ENCODE measurements at regions not wholly inside any gene's neighbourhood (a gene's known extent, or its start where the extent isn't known, plus 50 kb on each side); places are given as distances from the start of the nearest gene placed in this dataset.
"Not testable (repeated sequence)": the region's sequence is repeated elsewhere in the genome, so short reads cannot be mapped to it uniquely, and the experiment has no call there.

GRCh38 chrX:1029494-1029893 lies 183.0 kb downstream of the CRLF2 start:
- no peak for DNase-seq (ENCODE audit: low read depth)
- TF ChIP-seq CTCF (IDR thresholded peaks at IDR 0.05; ENCODE audit: low read depth, low read length, missing control alignments): no peak
- H3K4me3 ChIP-seq (ENCODE audit: low read depth, low read length): no peak overlapping the region
- in situ Hi-C loops (cut with HindIII; ENCODE audit: low sequenced_read_pairs): no loop called here

- in situ Hi-C loops (cut with HindIII; ENCODE audit: low sequenced_read_pairs): no loop called here
- H3K4me3 ChIP-seq (ENCODE audit: low read depth, low read length): no peak overlapping the region
- no peak for TF ChIP-seq CTCF (IDR thresholded peaks at IDR 0.05; ENCODE audit: low read depth, low read length, missing control alignments)
- no peak for DNase-seq (ENCODE audit: low read depth)
Observed at GRCh38 chrX:1027680-1028079, 184.8 kb downstream of the CRLF2 start.

- no peak for TF ChIP-seq CTCF (IDR thresholded peaks at IDR 0.05; ENCODE audit: low read depth, low read length, missing control alignments)
- in situ Hi-C loops (cut with HindIII; ENCODE audit: low sequenced_read_pairs): no loop called here
- DNase-seq (ENCODE audit: low read depth): no peak
Observed at GRCh38 chrX:1027133-1027532, 185.3 kb downstream of the CRLF2 start.

GRCh38 chrX:1026263-1027015 lies 186.0 kb downstream of the CRLF2 start:
- DNase-seq (ENCODE audit: low read depth): no peak
- in situ Hi-C loops (cut with HindIII; ENCODE audit: low sequenced_read_pairs): no loop called here
- no peak for TF ChIP-seq CTCF (IDR thresholded peaks at IDR 0.05; ENCODE audit: low read depth, low read length, missing control alignments)
- no peak overlapping the region for H3K4me3 ChIP-seq (ENCODE audit: low read depth, low read length)

More at GRCh38 chrX:1027133-1027532, 185.3 kb downstream of the CRLF2 start:
- H3K4me3 ChIP-seq (ENCODE audit: low read depth, low read length): no peak overlapping the region

GRCh38 chrX:1025413-1025812 lies 187.0 kb downstream of the CRLF2 start:
- in situ Hi-C loops (cut with HindIII; ENCODE audit: low sequenced_read_pairs): no loop called here
- no peak overlapping the region for H3K4me3 ChIP-seq (ENCODE audit: low read depth, low read length)
- no peak for DNase-seq (ENCODE audit: low read depth)
- TF ChIP-seq CTCF (IDR thresholded peaks at IDR 0.05; ENCODE audit: low read depth, low read length, missing control alignments): no peak

GRCh38 chrX:1023676-1024075 lies 188.8 kb downstream of the CRLF2 start:
- in situ Hi-C loops (cut with HindIII; ENCODE audit: low sequenced_read_pairs): no loop called here
- TF ChIP-seq CTCF (IDR thresholded peaks at IDR 0.05; ENCODE audit: low read depth, low read length, missing control alignments): no peak
- no peak overlapping the region for H3K4me3 ChIP-seq (ENCODE audit: low read depth, low read length)
- no peak for DNase-seq (ENCODE audit: low read depth)

GRCh38 chrX:1021314-1021993 lies 191.0 kb downstream of the CRLF2 start:
- H3K4me3 ChIP-seq (ENCODE audit: low read depth, low read length); in situ Hi-C loops (cut with HindIII; ENCODE audit: low sequenced_read_pairs); DNase-seq (ENCODE audit: low read depth): not testable (repeated sequence)

Data from astrocyte of the cerebellum (primary cell).